Upper lobe of left lung (tissue), 6 donors: ENCODE measurements at regions not wholly inside any gene's neighbourhood (a gene's known extent, or its start where the extent isn't known, plus 50 kb on each side); places are given as distances from the start of the nearest gene placed in this dataset.

Source experiments
- ATAC-seq, 2 donors: fragments of 200-7000 bp; cut with Tn5 transposase; one replicate each; pipeline ENCODE4 v1.9.1; 2022; ENCODE audit warnings: mild to moderate bottlenecking in 2 of 2, moderate library complexity in 2 of 2; ENCODE audit not compliant: low FRiP score in 2 of 2
- DNase-seq, 2 donors: peaks; one replicate each; pipeline ENCODE4 v3.0.0-alpha.2; 2019 to 2020
- H3K27ac ChIP-seq, 4 donors: fragments of 200-600 bp; sonication (generic); one replicate each; pipeline ENCODE4 v1.5.1; 2016 to 2019
- H3K27me3 ChIP-seq, 4 donors: fragments of 200-600 bp; sonication (generic); one replicate each; pipeline ENCODE4 v1.5.1; 2017 to 2019
- H3K36me3 ChIP-seq, 4 donors: fragments of 200-600 bp; sonication (generic); one replicate each; pipeline ENCODE4 v1.5.1; 2016 to 2019
- H3K4me1 ChIP-seq, 4 donors: fragments of 200-600 bp; sonication (generic); one replicate each; pipeline ENCODE4 v1.5.1; 2018 to 2019
- H3K4me3 ChIP-seq, 4 donors: fragments of 200-600 bp; sonication (generic); one replicate each; pipeline ENCODE4 v1.5.1; 2017 to 2019; ENCODE audit warnings: mild to moderate bottlenecking in 2 of 4, moderate library complexity in 1 of 4
- H3K9me3 ChIP-seq, 4 donors: fragments of 200-600 bp; sonication (generic); one replicate each; pipeline ENCODE4 v1.5.1; 2018 to 2019
- CTCF ChIP-seq, 6 experiments: fragments of 450-650 bp in 4 of 6; fragments of 200-600 bp in 2 of 6; sonication (generic) in 2 of 6; IDR thresholded peaks; one replicate each; pipeline ENCODE4 v1.5.1; 2016 to 2019; ENCODE audit warnings: antibody characterized with exemption in 6 of 6
- EP300 ChIP-seq, 4 donors: sonication (generic); formaldehyde crosslinking; IDR thresholded peaks; one replicate each; pipeline ENCODE4 v1.5.1; 2017; ENCODE audit warnings: antibody characterized with exemption in 4 of 4, control low read depth in 2 of 4
- POLR2A ChIP-seq, 4 donors: fragments of 450-650 bp; IDR thresholded peaks; one replicate each; pipeline ENCODE4 v1.5.1; 2016 to 2017; ENCODE audit warnings: antibody characterized with exemption in 4 of 4, mild to moderate bottlenecking in 2 of 4
- POLR2AphosphoS5 ChIP-seq, 2 donors: sonication (generic); formaldehyde crosslinking; IDR thresholded peaks; one replicate each; pipeline ENCODE4 v1.5.1; 2017; ENCODE audit warnings: antibody characterized with exemption in 2 of 2
- WGBS, 2 donors: methylation state at CpG; one replicate each; pipeline ENCODE4 v1.1.5; 2017 to 2018; 5-methylcytosine and 5-hydroxymethylcytosine counted together
- donor health status: DM: no; HTN: no; CAD: no; lungs with moderate emphysema.
- donor health status: DM: no; HTN: yes; CAD: no; lungs with severe emphysema.

- ATAC-seq (no peak), DNase-seq (peak in 1 of 2 donors; percentile 36)
- Histone ChIP-seq H3K4me1 (no peaks in the 10 kb centered on the region), H3K9me3 (no peaks in the 10 kb centered on the region), H3K36me3 (no peaks in the 10 kb centered on the region), H3K27me3 (no peaks in the 10 kb centered on the region), H3K4me3 (no peak overlapping the region), H3K27ac (no peak overlapping the region)
- no peak for TF ChIP-seq EP300 (IDR thresholded peaks at IDR 0.05)
- TF ChIP-seq POLR2A (IDR thresholded peaks at IDR 0.05): no peak
- no peak for TF ChIP-seq POLR2AphosphoS5 (IDR thresholded peaks at IDR 0.05)
- TF ChIP-seq CTCF (IDR thresholded peaks at IDR 0.05): no peak
- 54 to 61% methylated on average over 10 to 11 of the region's 11 CpGs for whole genome bisulfite sequencing, 2 donors
Measured at GRCh38 chr19:8922591-8922990, 87.6 kb downstream of the MUC16 start.

- no peak for ATAC-seq
- Histone ChIP-seq H3K36me3 (no peaks in the 10 kb centered on the region), H3K4me3 (no peak overlapping the region), H3K27ac (no peak overlapping the region), H3K4me1 (no peaks in the 10 kb centered on the region), H3K27me3 (no peaks in the 10 kb centered on the region), H3K9me3 (no peaks in the 10 kb centered on the region)
- 77 to 81% methylated on average over 12 of the region's 12 CpGs for WGBS, 2 donors
- peak in 1 of 2 donors; percentile 27 for DNase-seq
- no peak for TF ChIP-seq EP300 (IDR thresholded peaks at IDR 0.05)
- TF ChIP-seq POLR2AphosphoS5 (IDR thresholded peaks at IDR 0.05): no peak
- TF ChIP-seq CTCF (IDR thresholded peaks at IDR 0.05): no peak
Measured at GRCh38 chr19:8924283-8924682, 85.9 kb downstream of the MUC16 start.

GRCh38 chr19:8926341-8926740, 83.9 kb downstream of the MUC16 start:
- no peaks in the 10 kb centered on the region for H3K27me3 ChIP-seq
- H3K27ac ChIP-seq: no peak overlapping the region
- DNase-seq (no peak), ATAC-seq (no peak)
- H3K9me3 ChIP-seq: no peaks in the 10 kb centered on the region
- H3K4me1 ChIP-seq: no peaks in the 10 kb centered on the region
- no peak overlapping the region for H3K4me3 ChIP-seq
- 86 to 90% methylated on average over 6 of the region's 6 CpGs for WGBS, 2 donors
- no peaks in the 10 kb centered on the region for H3K36me3 ChIP-seq
- TF ChIP-seq POLR2AphosphoS5 (IDR thresholded peaks at IDR 0.05) (no peak), CTCF (IDR thresholded peaks at IDR 0.05) (no peak), EP300 (IDR thresholded peaks at IDR 0.05) (no peak), POLR2A (IDR thresholded peaks at IDR 0.05) (no peak)

DNA sequence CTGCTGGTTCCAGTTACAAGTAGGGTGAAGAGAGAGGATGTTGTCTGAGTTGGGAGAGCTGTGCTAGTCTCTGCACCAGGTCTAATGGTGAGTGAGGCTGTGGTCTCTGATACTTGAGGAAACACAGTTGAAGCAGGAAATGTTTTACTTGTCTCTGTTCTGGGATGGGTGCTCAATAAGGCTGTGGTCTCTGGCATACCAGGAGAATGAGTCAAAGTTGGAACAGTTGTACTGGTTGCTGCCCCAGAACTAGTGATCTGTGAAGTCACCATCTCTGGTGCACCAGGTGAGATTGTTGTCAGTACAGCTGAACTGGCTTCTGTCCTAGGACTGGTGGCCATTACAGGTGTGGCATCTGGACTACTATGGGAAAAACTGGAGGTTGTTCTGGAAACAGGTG, 74.7 kb downstream of the MUC16 start:
- DNase-seq (no peak), ATAC-seq (no peak)
- Histone ChIP-seq H3K27ac (no peak overlapping the region), H3K4me3 (no peak overlapping the region), H3K27me3 (no peaks in the 10 kb centered on the region), H3K36me3 (no peaks in the 10 kb centered on the region), H3K9me3 (no peaks in the 10 kb centered on the region), H3K4me1 (no peaks in the 10 kb centered on the region)
- TF ChIP-seq EP300 (IDR thresholded peaks at IDR 0.05) (no peak), POLR2A (IDR thresholded peaks at IDR 0.05) (no peak), CTCF (IDR thresholded peaks at IDR 0.05) (no peak), POLR2AphosphoS5 (IDR thresholded peaks at IDR 0.05) (no peak)

GRCh38 chr19:8938576-8938975, 71.6 kb downstream of the MUC16 start:
- Histone ChIP-seq H3K4me3 (no peak overlapping the region), H3K4me1 (no peaks in the 10 kb centered on the region), H3K9me3 (no peaks in the 10 kb centered on the region), H3K27ac (no peak overlapping the region), H3K36me3 (no peaks in the 10 kb centered on the region), H3K27me3 (no peaks in the 10 kb centered on the region)
- no peak for TF ChIP-seq EP300 (IDR thresholded peaks at IDR 0.05)
- TF ChIP-seq POLR2AphosphoS5 (IDR thresholded peaks at IDR 0.05): no peak
- TF ChIP-seq POLR2A (IDR thresholded peaks at IDR 0.05): no peak
- TF ChIP-seq CTCF (IDR thresholded peaks at IDR 0.05): no peak
- DNase-seq: no peak
- WGBS, 2 donors: 74 to 80% methylated on average over 3 to 4 of the region's 4 CpGs
- no peak for ATAC-seq
